IMR-90 (cell line): ENCODE measurements at regions not wholly inside any gene's neighbourhood (a gene's known extent, or its start where the extent isn't known, plus 50 kb on each side); places are given as distances from the start of the nearest gene placed in this dataset.

ENCODE experiments used
- BHLHE40 ChIP-seq: fragments of 150-350 bp; IDR thresholded peaks from 2 replicates; pipeline ENCODE4 v1.6.1; 2016; ENCODE audit warnings: mild to moderate bottlenecking, low read depth, low read length
- MAFK ChIP-seq: IDR thresholded peaks from 2 replicates; pipeline ENCODE4 v1.6.1; 2012; ENCODE audit warnings: low read depth, low read length, improper control_type of control experiment
- POLR2A ChIP-seq: IDR thresholded peaks from 2 replicates; pipeline ENCODE4 v1.6.1; 2012; ENCODE audit warnings: mild to moderate bottlenecking, low read depth, low read length
- RAD21 ChIP-seq: IDR thresholded peaks from 2 replicates; pipeline ENCODE4 v1.6.1; 2012; ENCODE audit warnings: low read length, improper control_type of control experiment
- RFX5 ChIP-seq: IDR thresholded peaks from 2 replicates; pipeline ENCODE4 v1.8.0; 2012; ENCODE audit warnings: low read depth, mild to moderate bottlenecking, low read length, moderate library complexity
- TF ChIP-seq, protein P1 (sequence below): conservative IDR thresholded peaks from 2 replicates; pipeline ENCODE4 v1.5.1; 2012; ENCODE audit warnings: mild to moderate bottlenecking, low read depth, low read length, improper control_type of control experiment

GRCh38 chr3:494190-494589 is 297.6 kb downstream of the CHL1 start:
- TF ChIP-seq BHLHE40 (no peak), POLR2A (no peak), MAFK (no peak), RAD21 (no peak), RFX5 (no peak)
- TF ChIP-seq, protein P1, sequence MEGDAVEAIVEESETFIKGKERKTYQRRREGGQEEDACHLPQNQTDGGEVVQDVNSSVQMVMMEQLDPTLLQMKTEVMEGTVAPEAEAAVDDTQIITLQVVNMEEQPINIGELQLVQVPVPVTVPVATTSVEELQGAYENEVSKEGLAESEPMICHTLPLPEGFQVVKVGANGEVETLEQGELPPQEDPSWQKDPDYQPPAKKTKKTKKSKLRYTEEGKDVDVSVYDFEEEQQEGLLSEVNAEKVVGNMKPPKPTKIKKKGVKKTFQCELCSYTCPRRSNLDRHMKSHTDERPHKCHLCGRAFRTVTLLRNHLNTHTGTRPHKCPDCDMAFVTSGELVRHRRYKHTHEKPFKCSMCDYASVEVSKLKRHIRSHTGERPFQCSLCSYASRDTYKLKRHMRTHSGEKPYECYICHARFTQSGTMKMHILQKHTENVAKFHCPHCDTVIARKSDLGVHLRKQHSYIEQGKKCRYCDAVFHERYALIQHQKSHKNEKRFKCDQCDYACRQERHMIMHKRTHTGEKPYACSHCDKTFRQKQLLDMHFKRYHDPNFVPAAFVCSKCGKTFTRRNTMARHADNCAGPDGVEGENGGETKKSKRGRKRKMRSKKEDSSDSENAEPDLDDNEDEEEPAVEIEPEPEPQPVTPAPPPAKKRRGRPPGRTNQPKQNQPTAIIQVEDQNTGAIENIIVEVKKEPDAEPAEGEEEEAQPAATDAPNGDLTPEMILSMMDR = no peak
